ENCODE measurements at regions not wholly inside any gene's neighbourhood (a gene's known extent, or its start where the extent isn't known, plus 50 kb on each side); places are given as distances from the start of the nearest gene placed in this dataset.

DNA sequence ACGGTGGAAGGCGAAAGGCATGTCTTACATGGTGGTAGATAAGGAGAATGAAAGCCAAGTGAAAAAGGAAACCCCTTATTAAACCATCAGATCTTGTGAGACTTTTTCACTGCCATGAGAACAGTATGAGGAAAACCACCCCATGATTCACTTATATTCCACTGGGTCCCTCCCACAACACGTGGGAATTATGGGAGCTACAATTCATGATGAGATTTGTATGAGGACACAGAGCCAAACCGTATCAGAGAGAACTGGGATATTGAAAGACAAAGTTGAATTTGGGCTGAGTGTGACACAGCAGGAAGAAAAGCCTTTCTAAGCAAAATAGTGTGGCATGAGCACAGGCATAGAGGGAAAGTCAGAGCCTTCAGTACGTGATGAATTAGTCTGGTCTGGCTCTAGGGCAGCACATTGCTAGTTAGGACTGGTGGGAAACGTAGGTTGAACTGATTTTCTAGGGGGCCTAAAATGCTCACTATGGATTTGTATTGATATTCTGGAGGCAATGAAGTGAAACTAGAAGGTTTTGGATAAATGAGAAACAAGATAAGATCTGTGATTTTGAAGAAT, 84.8 kb upstream of the RND3 start:
- no peak for DNase-seq (ENCODE audit: extremely low read depth, low read depth, low spot score)

DNA sequence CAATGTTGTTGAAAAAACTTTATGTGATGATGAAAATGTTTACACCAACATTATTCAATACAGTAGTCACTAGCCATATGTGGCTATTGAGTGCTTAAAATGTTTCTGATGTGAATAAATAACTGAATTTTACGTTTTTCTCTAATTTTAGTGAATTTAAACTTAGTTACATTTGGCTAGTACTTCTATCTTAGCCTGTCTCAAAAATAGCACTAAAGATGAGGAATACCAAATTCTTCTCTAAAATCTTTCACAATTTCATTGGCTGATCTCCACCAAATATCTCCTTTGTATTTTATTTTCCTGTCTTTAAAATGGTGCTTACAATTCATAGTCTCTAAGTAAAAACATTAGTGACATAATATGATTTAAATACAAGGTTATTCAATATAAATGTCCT, 83.7 kb upstream of the RND3 start:
- no peak for DNase-seq (ENCODE audit: extremely low read depth, low read depth, low spot score)

DNA sequence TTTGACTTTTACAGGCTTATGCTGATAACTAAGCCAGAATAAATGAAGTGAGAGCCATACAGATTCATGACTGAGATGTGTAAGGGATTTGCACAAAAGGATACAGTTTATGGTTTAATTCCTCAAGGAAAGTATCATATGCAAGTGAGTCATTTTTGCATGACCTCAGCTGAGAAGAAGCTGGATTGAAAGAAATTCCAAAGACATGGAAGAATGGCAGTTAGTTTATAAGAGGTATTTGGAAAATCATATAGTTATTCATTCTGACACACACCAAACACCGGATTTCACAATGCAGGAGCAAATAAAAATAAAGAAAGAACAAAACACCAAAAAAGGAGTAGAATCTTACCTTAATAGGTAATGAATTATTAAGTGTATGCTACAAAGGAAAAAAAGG, 83.2 kb upstream of the RND3 start:
- peak; percentile 39 for DNase-seq (ENCODE audit: extremely low read depth, low read depth, low spot score)

DNA sequence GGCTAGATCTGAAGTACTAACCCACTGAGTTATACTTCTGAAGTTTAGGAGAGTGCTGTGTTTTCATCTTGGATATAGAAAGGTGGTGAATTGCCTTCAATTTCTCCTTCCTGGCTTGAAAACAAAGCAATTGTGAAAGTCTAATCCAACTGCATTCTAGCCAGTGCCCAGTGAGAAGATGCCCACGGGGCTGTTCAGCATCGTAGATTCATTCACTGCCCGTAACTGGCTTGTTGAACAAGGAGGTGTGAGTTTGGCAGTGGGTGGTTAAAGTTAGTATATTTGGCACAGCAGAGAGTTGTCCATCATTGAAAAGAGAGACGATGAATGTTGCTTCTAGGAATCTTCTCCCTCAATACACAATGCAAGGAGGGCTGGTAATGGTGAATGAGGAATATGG, 82.3 kb upstream of the RND3 start:
- no peak for DNase-seq (ENCODE audit: extremely low read depth, low read depth, low spot score)

DNA sequence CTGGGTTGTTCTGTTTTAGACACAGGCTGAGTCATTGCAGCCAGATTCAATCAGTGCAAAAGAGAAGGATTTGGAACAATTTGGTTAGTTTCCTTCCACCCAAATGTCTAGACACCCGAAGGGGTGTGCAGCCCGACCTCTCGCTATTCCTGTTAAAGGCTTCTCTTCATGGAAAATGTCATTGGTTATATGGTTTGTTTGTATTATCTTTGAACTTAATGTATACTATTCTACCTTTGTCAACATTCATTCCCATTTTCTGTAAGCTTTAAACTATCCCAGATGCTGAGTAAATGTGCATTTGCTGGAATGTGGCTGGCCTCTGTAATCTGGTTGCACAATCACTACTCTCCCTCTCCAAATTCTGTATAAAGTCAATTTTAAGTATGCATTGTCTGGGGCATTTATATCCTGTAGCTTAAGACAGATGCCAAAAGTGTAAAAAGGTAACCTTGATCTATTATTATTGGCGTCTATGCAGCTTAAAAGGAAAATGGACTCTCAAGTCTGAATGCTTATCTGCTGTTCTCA, 80.4 kb upstream of the RND3 start:
- no peak for DNase-seq (ENCODE audit: extremely low read depth, low read depth, low spot score)

DNA sequence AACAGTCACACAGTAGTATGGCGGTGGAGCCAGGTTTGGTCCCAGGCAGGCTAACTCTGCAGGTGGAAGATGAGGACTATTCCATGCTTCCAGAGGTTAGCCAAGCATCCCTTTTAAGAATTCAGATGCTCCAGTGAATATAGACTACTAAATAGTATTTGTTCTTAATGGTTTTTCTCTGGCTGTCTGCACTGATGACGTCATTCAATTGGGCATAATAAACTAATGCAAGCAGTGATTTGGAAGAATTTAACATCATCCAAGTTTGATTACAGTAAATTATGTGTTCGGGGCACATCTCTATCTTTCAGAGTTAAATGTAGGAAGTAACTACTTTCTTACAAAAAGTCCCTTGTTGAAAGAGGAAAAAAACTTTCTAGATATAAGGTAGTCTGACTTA, 78.8 kb upstream of the RND3 start:
- DNase-seq (ENCODE audit: extremely low read depth, low read depth, low spot score) = no peak

DNA sequence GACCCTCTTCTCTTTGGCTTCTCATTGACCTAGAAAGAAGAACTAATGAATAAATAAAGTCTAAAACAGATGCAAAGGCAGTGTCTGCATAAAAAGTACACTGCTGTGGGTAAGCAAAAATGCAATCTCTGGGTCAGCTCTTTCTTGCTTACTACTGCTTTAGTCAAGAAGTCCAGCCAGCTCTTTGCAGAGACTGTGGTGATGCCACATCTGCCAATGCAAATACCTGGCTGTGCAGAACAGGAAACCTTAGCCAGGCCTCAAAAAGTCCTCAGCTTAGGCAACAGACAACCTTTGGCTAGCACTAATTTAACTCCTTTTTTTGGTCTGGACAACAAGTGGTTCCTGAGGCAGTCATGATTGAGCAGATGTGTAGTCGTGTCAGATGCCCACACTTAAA, 73.6 kb upstream of the RND3 start:
- DNase-seq (ENCODE audit: extremely low read depth, low read depth, low spot score) = no peak

DNA sequence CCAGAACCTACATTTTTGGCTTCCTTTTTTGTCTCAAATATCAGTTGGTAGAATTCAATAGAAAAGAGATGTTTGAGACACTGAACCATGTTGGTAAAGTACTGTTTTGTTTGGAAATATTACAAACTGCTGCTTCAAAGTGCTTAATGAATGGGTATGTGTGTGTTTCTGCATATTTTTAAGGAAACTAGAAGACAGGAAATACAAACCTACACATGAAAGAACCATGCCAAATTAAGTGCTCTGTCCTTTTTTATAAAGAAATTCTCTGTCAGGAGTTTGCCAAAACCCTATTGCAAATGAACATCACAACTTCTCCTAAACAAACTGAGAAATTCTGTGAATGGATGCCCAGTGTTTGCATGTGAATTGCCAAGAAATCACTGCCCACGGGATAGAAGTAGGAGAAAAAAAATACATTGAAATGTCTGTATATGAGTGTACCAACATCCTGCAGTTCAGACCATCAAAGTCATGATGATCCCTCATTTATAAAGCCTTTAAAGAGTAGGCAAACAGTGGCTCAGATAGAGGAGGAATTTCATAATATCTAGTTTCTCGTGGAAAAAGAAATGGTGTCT, 69.6 kb upstream of the RND3 start:
- no peak for DNase-seq (ENCODE audit: extremely low read depth, low read depth, low spot score)

DNA sequence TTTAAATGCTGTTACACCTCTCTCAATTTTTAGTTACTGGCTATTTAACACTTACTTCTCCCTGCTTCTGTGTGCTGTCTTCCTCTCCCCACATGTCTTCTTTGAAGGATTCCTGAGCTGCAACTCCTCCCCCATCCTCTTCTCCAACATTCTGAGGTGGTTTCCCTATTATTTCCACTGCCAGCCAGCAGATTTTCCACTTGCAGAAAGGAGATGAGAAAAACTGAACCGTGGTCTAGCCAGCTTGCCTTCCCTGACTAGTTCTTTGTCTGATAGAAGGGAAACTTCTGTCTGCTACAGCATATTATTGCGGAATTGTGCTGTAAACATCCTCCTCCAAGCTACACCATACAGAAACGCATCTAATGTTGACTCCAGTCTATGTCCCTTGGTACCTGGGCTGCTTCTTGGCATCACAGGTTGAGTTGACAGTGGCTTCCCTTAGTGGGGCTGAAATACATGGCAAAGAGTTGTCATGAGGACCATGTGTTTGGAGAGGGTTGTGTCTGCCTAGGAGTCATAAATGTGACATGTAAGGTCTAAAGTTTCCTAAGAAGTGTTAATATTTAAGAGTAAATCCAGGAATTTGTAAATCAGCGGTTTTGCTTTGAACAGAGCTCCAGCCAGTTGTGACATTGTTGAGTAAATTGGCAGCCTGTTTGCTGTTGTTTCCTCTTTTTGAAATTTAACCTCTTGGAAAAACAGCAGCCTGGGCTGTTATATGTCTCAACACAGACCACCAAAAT, 68.3 kb upstream of the RND3 start:
- no peak for DNase-seq (ENCODE audit: extremely low read depth, low read depth, low spot score)

DNA sequence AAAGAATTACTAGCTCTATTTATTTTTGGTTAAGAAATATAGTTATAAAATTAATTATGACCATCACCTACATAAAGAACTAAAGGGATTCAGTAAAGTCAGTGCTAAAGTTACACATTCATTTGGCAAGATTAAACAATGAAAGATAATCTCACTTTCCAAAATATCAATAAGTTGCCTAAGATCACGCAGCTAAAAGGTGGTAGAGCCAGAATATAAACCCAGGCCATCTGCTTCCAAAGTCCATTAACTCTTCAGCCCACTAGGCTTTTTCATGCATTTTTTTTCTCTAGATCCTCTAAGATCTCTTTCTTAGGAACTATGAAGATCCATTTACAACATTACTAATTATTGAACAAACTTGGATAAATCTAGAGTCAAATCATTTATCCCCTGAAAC, 66.6 kb upstream of the RND3 start:
- no peak for DNase-seq (ENCODE audit: extremely low read depth, low read depth, low spot score)

DNA sequence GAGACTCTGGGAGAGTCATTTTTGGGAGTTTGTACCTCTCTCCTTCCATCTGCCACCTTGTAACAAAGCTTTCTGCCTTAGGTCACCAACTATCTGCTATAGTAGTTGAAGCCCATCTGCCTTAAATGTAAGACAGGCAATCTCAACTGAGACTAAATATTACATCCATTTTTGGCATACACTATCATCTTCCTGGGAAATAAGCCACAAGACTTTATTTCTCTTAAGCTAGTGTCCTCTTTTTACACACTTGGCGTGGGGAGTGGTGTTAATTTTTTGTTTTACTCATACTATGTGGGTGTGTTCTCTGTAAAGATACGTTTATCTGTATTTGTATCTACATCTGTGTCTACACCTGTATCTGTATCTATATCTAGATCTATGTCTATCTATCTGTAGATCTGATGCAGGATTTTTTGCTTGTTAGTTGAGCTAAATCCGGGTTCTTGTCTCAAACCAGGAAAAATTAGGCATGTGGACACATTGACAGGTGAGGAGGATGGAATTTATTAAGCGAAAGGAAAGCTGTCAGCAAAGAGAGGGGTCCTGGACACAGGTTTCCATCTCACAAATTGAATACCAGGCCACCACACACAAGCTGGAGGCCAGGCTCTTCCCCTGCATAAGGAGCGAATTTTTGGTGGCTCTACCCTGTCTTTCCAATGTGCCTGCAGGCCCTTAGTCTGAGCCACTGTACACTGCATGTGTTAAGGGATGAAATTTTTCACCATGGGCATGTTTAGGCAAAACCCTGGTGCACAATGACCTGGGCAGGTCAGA, 64.8 kb upstream of the RND3 start:
- DNase-seq (ENCODE audit: extremely low read depth, low read depth, low spot score) = no peak

DNA sequence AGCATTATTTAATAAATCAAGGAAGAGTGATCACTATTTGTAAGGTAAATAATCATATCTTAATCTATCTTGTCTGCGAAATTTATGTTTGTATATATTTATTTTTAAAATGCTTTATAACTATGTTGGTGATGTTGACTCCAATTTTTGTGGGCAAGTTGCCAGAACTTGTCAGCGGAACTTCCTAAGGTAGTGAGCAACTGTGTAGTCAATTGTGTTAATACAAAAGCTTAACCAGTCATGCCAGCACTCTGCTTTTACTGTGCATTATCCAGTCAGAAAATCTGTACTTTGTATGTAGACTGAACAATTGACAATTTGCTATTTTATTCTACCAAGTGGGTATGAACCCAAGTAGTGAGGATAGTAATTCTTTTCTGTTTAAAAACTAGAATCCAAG, 61.9 kb upstream of the RND3 start:
- peak; percentile 69 for DNase-seq (ENCODE audit: extremely low read depth, low read depth, low spot score)

DNA sequence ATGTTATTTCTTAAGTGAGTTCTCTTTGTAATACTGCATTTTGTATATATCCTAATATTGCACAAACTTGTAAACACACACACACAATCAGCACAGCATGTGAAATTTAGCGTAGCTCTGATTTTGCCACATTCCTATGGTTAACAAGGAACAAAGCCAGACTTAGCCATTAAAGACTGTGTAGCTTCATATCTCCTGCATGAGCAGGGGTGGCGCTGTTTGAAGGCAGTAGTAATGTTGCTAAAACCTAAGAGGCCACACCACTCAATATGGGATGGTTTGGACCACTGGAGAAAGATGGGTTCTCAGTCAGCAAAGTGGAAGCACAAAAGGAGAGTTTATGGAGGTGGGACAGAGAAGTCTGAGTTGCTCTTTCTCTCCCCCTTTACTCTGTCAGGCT, 61.1 kb upstream of the RND3 start:
- no peak for DNase-seq (ENCODE audit: extremely low read depth, low read depth, low spot score)

DNA sequence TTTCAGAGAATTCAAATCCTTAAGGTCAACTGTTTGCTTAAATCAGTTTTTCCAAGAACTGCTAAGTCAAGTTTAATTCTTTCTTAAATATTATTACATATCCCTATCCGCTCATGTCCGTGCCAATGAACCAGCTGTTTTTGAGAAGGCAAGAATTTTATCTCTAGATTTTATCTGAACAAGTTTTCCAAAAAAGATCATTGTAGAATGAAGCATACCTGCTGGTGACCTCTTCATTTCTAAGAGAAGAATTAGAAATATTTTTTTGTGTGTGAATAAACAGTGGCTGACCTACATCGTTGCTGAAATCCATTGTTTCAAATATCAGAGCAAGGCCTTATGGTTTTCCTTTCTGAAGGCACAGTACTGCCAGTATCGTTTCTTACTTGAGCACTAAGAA, 58.4 kb upstream of the RND3 start:
- no peak for DNase-seq (ENCODE audit: extremely low read depth, low read depth, low spot score)

DNA sequence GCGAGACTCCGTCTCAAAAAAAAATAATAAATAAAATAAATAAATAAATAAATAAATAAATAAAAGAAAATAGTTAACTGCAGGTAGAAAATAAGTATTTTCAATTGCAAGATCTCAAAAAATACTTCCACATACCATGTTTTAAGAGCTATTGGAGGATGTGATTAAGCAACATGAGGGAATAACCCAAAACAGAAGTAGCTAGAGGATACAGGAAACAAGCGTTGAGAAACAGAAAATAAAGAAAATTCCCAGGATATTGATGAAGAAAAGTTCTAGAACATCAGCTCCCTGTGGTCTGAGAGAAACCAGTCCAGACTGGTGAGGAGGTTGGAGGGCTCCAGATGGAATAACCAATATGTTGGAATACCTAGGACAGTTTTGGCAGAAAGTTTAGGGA, 57.3 kb upstream of the RND3 start:
- no peak for DNase-seq (ENCODE audit: extremely low read depth, low read depth, low spot score)

DNA sequence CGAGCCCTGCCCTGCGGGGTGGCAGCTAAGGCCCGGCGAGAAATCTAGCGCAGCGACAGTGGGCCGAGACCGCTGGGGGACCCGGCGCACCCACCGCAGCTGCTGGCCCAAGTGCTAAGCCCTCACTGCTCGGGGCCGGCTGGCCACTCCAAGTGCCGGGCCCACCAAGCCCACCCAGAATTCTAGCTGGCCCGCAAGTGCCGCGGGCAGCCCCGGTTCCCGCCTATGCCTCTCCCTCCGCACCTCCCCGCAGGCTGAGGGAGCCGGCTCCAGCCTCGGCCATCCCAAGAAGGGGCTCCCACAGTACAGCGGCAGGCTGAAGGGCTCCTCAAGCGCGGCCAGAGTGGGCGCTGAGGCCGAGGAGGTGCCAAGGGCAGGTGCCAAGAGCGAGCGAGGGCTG, 55.2 kb upstream of the RND3 start:
- no peak for DNase-seq (ENCODE audit: extremely low read depth, low read depth, low spot score)

DNA sequence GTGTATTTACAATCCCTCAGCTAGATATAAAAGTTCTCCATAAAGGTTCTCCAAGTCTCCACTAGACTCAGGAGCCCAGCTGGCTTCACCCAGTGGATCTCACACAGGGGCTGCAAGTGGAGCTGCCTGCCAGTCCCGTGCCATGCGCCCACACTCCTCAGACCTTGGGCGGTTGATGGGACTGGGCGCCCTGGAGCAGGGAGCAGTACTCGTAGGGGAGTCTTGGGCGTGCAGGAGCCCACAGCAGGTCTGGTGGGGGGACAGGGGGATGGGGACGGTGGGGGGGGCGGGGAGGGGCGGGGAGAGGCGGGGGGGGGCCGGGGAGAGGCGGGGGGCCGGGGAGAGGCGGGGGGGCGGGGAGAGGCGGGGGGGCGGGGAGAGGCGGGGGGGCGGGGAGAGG, 54.7 kb upstream of the RND3 start:
- DNase-seq (ENCODE audit: extremely low read depth, low read depth, low spot score) = no peak

DNA sequence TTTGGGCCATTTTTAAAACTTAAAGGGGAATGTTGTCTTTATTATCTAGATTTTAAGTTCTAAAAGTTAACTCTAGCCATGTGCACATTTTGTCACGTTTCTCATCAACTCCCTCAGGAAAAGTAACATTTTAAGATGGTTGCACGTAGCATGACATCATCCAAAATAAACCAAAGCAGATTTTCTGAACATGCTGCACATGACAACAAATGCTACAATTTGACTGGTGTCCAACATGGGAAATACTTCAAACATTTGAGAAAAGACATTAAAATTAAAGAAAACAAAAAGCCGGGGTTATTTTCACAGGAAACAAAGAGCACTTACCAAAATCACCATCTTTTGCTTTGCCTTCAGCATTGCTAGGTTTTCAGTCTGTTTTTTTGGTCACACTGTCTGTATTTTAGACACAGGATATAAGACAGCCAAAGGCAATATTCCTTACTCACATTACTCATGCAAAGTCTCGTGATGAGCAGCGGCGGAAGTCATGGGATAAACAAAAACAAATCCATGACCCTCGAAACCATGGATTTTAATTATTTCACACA, 51.3 kb upstream of the RND3 start:
- DNase-seq (ENCODE audit: extremely low read depth, low read depth, low spot score) = no peak

All from glomerular endothelial cell (primary cell).